ENCODE measurements at regions not wholly inside any gene's neighbourhood (a gene's known extent, or its start where the extent isn't known, plus 50 kb on each side); places are given as distances from the start of the nearest gene placed in this dataset.
"Not testable (repeated sequence)": the region's sequence is repeated elsewhere in the genome, so short reads cannot be mapped to it uniquely, and the experiment has no call there.

- Histone ChIP-seq H3K27me3 (no peaks in the 10 kb centered on the region), H3K4me1 (no peaks in the 10 kb centered on the region), H3K9me3 (no peaks in the 10 kb centered on the region), H3K36me3 (no peaks in the 10 kb centered on the region), H3K4me3 (replicated peaks in 1 of 3) (no peak overlapping the region), H3K27ac (no peak overlapping the region)
- DNase-seq: no peak
- WGBS, 2 donors: 80 to 81% methylated on average over 3 of the region's 3 CpGs
- intact Hi-C loops (cut with DNase I): no loop called here
- TF ChIP-seq, protein P1, sequence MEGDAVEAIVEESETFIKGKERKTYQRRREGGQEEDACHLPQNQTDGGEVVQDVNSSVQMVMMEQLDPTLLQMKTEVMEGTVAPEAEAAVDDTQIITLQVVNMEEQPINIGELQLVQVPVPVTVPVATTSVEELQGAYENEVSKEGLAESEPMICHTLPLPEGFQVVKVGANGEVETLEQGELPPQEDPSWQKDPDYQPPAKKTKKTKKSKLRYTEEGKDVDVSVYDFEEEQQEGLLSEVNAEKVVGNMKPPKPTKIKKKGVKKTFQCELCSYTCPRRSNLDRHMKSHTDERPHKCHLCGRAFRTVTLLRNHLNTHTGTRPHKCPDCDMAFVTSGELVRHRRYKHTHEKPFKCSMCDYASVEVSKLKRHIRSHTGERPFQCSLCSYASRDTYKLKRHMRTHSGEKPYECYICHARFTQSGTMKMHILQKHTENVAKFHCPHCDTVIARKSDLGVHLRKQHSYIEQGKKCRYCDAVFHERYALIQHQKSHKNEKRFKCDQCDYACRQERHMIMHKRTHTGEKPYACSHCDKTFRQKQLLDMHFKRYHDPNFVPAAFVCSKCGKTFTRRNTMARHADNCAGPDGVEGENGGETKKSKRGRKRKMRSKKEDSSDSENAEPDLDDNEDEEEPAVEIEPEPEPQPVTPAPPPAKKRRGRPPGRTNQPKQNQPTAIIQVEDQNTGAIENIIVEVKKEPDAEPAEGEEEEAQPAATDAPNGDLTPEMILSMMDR (IDR thresholded peaks at IDR 0.05): no peak
- TF ChIP-seq POLR2A (IDR thresholded peaks at IDR 0.05): no peak
Observed at GRCh38 chr11:96817482-96818399, 427.9 kb downstream of the JRKL start.

DNA sequence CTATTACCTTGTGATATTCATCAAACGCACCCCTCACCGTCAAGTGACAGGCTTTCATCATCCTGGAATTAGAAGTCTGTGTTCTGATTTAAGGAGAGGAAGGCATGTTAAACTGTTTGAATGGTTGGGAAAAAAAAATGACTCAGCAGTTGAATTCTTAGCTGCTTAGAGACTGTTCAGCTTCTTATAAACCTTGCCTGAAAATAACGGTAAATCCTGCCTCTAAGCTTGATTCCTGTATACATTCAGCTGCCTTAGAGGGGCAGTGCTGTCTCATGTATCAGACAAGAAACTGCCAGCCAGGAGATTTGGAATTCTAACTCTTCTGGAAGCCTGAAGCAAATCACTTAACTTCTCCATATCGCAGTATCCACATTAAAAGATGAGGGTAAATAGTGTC lies 437.4 kb downstream of the JRKL start:
- no peak for TF ChIP-seq POLR2A (IDR thresholded peaks at IDR 0.05)
- TF ChIP-seq, protein P1 (IDR thresholded peaks at IDR 0.05): no peak
- Histone ChIP-seq H3K9me3 (no peaks in the 10 kb centered on the region), H3K4me3 (replicated peaks in 1 of 3) (no peak overlapping the region), H3K27me3 (no peaks in the 10 kb centered on the region), H3K36me3 (no peaks in the 10 kb centered on the region), H3K27ac (no peak overlapping the region), H3K4me1 (no peaks in the 10 kb centered on the region)
- WGBS, 2 donors: 76 to 79% methylated on average over 4 of the region's 4 CpGs
- no peak for DNase-seq
- intact Hi-C loops (cut with DNase I): no loop called here

- Histone ChIP-seq H3K36me3 (no peaks in the 10 kb centered on the region), H3K4me1 (no peaks in the 10 kb centered on the region), H3K27me3 (no peaks in the 10 kb centered on the region), H3K27ac (no peak overlapping the region), H3K4me3 (replicated peaks in 1 of 3) (no peak overlapping the region), H3K9me3 (no peaks in the 10 kb centered on the region)
- intact Hi-C loops (cut with DNase I): no loop called here
- no peak for DNase-seq
- TF ChIP-seq, protein P1 (IDR thresholded peaks at IDR 0.05): no peak
- TF ChIP-seq POLR2A (IDR thresholded peaks at IDR 0.05): no peak
- WGBS, 2 donors: 67 to 75% methylated on average over 2 of the region's 2 CpGs
Observed at GRCh38 chr11:96841792-96842191, 452.0 kb downstream of the JRKL start.

DNA sequence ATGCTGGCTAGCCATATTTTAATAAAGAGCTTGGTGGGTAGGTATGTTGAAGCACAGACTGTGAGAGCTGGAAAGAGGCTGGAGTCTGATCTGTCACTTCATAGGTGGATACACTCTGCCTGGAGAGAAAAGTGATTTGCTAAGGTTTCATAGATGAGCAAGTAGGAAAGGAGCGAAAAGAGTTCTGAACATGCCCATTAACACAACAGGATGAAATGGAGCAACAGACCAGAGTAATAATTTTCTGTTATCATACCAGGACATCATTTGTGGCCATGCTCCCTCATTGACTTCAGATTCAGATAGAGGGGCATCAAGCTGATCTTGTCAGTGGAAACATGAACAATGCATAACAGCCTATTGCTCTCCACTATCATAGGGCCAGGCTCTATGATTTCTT lies 452.9 kb downstream of the JRKL start:
- H3K36me3 ChIP-seq: no peaks in the 10 kb centered on the region
- intact Hi-C loops (cut with DNase I): no loop called here
- H3K4me1 ChIP-seq: no peaks in the 10 kb centered on the region
- H3K9me3 ChIP-seq: no peaks in the 10 kb centered on the region
- no peaks in the 10 kb centered on the region for H3K27me3 ChIP-seq
- no peak for DNase-seq
- no peak overlapping the region for H3K4me3 ChIP-seq (replicated peaks in 1 of 3)
- no peak overlapping the region for H3K27ac ChIP-seq
- WGBS, 2 donors: 87 to 95% methylated on average over 1 of the region's 1 CpG
- no peak for TF ChIP-seq POLR2A (IDR thresholded peaks at IDR 0.05)
- TF ChIP-seq, protein P1 (IDR thresholded peaks at IDR 0.05): no peak

GRCh38 chr11:96854425-96854824 lies 464.6 kb downstream of the JRKL start:
- H3K4me1 ChIP-seq: no peaks in the 10 kb centered on the region
- H3K36me3 ChIP-seq: no peaks in the 10 kb centered on the region
- intact Hi-C loops (cut with DNase I): no loop called here
- no peaks in the 10 kb centered on the region for H3K9me3 ChIP-seq
- no peak overlapping the region for H3K4me3 ChIP-seq (replicated peaks in 1 of 3)
- 75 to 85% methylated on average over 3 of the region's 3 CpGs for WGBS, 2 donors
- no peak for DNase-seq
- no peak overlapping the region for H3K27ac ChIP-seq
- no peaks in the 10 kb centered on the region for H3K27me3 ChIP-seq
- TF ChIP-seq POLR2A (IDR thresholded peaks at IDR 0.05): no peak
- TF ChIP-seq, protein P1 (IDR thresholded peaks at IDR 0.05): no peak

DNA sequence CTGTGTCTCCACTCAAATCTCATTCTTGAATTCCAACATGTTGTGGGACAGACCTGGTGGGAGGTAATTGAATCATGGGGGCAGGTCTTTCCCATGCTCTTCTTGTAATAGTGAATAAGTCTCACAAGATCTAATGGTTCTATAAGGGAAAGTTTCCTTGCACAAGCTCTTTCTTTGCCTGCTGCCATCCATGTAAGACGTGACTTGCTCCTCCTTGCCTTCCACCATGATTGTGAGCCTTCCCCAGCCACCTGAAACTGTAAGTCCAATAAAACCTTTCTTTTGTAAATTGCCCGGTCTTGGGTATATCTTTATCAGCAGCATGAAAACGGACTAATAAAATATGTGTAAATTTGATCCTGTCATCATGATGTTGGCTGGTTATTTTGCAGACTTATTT lies 471.9 kb downstream of the JRKL start:
- H3K4me3 ChIP-seq (replicated peaks in 1 of 3); H3K27me3 ChIP-seq; H3K27ac ChIP-seq; H3K4me1 ChIP-seq; H3K9me3 ChIP-seq; H3K36me3 ChIP-seq; DNase-seq; intact Hi-C loops (cut with DNase I): not testable (repeated sequence)
- WGBS, 2 donors: 89 to 92% methylated on average over 3 of the region's 3 CpGs
